NCI-H1694 treated with DMSO at 0.1 percent for 48 hours (cell line): ENCODE measurements at regions not wholly inside any gene's neighbourhood (a gene's known extent, or its start where the extent isn't known, plus 50 kb on each side); places are given as distances from the start of the nearest gene placed in this dataset.
"Not testable (repeated sequence)": the region's sequence is repeated elsewhere in the genome, so short reads cannot be mapped to it uniquely, and the experiment has no call there.

Source experiments
- DNase-seq: peaks from one replicate; lab custom pipeline; 2025; lab: John Stamatoyannopoulos, UW

DNA sequence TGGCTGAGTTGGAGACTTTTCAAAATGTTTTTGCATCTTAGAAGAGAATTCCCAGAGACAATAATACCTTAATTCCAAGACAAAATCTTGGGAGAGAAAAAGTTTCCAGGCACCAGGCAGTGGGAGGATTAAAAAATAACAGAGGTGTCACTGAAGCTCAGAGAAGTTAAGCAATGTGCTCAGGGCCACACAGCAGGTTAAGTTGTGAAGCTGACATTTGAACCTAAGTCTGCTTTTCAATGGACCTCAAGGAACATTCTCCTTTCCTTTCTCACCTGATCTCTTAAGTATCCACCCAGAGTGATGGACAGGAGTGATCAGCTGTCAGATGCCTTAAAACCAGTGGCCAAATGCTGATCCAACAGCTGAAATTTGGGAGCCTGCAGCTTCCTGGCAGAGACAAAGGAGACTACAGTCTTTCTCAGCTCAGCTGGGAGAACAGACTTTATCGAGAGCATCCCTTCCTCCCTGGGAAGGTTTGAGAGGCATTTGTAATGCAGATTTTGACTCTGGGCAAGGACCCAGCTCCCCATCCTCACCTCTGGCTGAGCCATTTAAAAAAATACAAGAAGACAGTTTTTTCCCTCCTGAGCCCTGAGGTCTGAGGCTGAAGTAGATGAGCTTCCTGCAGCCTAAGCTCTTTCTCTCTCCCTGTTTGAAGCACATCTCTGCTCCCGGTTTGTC lies 174.9 kb upstream of the RPH3A start:
- no peak for DNase-seq

- DNase-seq = no peak
These were observed 174.4 kb upstream of the RPH3A start for GRCh38 chr12:112617153-112617505.

- DNase-seq = no peak
These were observed 163.7 kb upstream of the RPH3A start for GRCh38 chr12:112627851-112628250.

DNA sequence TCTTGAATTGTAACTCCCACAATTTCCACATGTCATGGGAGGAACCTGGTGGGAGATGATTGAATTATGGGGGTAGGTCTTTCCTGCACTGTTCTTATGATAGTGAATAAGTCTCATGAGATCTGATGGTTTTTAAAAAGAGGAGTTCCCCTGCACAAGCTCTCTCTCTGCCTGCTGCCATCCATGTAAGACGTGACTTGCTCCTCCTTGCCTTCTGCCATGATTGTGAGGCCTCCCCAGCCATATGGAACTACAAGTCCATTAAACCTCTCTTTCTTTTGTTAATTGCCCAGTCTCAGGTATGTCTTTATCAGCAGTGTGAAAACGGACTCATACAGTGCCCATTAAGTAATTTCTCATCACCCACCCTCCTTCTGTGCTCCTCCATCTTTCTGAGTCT lies 159.6 kb upstream of the RPH3A start:
- not testable (repeated sequence) for DNase-seq

DNA sequence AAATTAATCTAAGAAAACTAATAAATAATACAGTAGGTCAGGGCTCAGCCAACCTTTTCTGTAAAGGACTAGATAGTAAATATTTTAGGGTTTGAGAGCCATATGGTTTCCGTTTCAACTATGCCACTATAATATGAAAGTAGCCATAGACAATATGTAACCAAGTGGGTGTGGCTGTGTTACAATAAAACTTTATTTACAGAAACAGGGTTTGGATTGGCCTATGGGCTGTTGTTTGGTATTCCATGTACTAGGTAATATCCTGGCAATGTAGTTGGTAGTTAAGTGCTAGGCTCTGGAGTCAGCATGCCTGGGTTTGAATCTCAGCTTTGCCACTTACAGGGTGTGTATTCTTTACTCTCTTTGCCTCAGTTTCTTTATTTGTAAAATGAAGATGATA lies 156.5 kb upstream of the RPH3A start:
- DNase-seq = no peak

DNA sequence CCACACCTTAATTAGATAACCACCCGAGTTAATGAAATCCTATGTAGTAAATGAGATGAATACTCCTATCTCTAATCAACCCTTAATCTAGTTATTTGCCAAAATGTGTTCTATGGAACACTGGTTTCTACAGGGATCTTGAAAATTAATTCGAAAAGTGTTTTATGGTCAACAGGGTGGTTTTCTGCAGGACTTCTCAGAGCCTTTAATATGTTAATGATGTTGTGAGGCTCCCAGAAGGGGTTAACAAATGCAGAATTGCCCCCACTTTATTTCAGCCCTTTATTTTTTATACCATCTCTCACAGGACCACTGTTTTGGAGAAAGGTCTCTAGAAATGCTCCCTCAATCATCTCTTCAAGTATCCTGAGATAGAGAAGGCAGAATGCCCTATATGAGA lies 153.1 kb upstream of the RPH3A start:
- no peak for DNase-seq

DNA sequence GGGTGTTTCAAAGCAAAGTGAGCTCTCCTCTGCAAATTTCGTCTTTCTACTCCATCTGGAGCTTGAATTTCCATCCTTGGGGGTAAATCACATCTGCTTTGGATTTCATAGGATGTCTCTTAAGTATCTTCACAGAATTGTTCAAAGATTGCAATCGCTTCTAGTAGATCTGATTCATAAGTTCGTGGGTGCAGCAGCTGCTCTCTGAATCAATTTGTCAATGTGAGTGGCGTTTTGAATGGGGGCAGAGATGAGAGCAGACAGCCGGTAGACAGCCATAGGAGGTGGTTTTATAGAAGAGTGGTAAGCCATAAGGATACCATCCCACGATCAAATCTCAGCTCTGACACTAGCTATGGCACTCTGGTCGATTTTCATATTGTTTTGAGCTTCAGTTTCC lies 146.0 kb upstream of the RPH3A start:
- no peak for DNase-seq

- DNase-seq = no peak
These were observed 135.4 kb upstream of the RPH3A start for GRCh38 chr12:112656141-112656540.

DNA sequence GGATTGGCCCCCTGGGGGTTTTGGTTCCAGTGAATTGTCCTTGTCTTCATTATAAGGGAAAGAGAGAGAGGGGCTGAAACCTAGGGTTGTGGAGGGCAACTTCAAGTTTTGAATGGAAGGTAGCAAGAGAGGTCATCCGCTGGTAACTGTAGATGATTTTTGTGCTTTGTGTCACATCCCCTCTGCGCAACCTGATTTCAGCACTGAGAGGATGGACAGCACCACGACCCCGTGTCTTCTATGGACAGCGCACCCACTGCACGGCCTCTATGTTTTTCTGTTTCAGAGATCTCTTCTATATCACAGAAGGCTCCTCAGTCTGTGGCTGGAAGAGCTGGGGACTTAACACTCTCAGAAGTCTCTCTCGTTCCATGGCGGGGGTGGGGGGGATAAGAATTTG lies 127.0 kb upstream of the RPH3A start:
- DNase-seq = no peak

DNA sequence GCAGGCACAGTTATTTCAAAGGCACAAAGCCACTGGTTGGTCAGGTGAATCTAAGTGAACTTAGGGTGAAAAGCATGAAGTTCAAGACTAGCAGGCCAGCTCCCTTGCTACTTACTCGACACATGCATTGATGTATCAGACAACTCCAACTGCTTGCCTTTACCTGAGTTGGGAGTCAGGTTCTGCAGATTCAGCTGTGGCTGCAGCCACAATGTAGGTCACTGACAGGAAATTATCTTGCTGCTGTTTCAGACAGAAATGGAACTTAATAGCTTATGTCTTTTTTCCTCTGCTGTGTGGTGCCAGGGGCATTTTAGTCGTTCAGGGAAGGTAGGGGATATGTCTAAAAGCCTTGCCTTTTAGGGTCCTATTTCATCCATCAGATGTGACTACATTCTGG lies 125.6 kb upstream of the RPH3A start:
- no peak for DNase-seq

GRCh38 chr12:112671564-112671963 lies 120.0 kb upstream of the RPH3A start:
- DNase-seq = no peak

DNA sequence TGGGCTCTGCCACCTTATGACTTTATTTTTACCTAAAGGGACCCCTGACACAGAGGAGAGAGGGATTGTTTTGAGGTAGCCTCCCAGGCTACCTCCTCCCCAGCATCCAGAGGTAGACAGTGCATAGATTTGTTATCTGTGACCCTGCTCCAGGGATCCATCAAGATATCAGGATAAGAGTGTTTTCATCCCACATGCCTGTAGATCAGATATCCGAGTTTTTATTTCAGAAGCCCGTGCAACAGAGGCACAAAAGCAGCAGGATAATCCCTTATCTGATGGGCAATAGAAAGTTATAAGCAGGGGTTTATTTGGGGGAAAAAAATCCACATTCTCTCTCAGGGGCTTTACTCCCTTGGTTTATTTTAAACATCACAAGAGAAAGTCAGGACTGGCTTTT lies 117.0 kb upstream of the RPH3A start:
- DNase-seq = no peak

DNA sequence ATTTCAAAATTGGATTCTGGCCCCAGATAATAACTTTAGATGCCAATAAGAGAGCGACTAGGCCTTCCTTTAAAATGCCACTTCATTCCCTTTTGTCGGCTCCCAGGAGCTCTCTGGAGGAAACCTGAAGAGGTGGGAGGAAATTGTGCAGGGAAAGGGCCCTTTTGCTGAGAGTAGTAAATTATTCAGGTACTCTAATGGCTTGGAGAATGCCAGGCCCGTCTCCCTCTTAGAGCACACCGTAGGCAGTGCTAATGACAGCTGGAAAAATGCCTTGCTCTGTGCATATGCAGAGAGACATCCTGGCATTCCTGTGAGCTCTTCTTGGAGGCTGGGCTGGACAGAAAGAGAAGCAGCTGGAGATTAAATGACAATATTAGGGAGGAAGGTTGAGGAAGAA lies 115.0 kb upstream of the RPH3A start:
- peak; percentile 13 for DNase-seq

- DNase-seq = no peak
These were observed 114.3 kb upstream of the RPH3A start for GRCh38 chr12:112677050-112677765.

DNA sequence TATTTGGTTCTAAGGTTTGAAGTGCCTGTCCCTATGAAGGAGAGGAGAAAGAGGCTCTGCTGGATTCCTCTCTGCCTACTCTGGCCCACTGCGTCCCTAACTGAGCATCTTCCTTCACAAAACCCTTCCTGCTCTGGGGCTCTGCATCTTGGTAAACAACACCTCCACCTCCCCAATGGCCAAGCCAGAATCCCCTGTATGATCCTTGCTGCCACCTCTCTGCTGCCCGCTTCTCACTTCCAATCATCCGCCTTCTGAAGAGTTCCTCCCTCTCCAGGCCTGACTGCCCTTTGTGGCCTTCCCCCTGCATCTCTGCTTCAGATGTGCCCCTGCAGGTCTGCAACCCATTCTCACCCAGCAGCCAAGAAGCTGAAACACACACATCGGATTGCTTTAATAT lies 110.6 kb upstream of the RPH3A start:
- DNase-seq = no peak

DNA sequence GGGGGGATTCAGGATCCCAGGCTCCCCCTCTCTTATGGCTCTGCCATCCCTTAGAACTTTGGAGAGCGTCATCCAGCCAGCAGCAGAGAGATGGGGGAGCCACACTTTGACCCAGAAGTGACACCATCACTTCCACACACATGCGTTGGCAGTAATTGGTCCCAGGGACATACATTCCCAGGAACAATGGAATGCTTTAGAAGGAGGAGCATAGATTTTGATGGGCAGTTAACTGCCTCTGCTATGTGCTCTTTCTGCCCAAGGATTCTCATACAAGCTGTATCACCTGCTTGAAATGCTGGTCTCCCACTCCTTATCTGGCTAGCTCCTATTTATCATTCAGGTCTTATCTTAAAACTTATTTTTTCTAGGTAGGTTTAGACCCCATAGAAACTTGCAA lies 109.0 kb upstream of the RPH3A start:
- no peak for DNase-seq

DNA sequence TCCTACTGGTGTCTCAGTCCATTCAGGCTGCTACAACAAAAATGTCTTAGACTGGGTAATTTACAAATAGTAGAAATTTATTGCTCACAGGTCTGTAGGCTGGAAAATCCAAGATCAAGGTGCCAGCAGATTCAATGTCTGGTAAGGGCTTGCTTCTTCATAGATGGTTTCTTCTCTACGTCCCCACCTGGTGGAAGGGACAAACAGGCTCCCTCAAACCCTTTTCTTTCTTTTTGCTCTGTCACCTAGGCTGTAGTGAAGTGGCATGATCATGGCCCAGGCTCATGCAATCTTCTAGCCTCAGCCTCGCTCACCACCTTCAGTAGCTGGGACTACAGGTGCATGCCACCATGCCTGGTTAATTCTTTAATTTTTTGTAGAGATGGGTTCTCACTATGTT lies 106.8 kb upstream of the RPH3A start:
- DNase-seq = no peak

GRCh38 chr12:112685321-112685720 lies 106.2 kb upstream of the RPH3A start:
- DNase-seq = peak; percentile 88

DNA sequence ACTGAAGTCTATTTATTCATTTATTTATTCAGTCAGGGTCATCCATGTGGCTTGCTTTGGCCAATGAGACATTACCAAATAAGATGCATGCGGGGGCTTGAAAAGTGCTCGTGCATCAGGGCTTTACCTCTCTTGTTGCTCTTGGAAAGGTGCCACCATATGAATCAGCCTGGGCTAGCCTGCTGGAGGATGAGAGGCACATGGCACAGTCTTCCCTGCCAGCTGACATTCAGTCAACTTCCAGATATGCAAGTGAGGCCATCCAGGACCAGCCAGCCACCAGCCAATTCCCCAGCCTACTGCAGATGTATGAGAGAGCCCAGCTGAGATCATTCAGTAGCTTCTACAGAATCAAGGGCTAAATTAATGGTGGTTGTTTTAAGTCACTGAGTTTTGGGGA lies 105.2 kb upstream of the RPH3A start:
- DNase-seq = peak; percentile 98

DNA sequence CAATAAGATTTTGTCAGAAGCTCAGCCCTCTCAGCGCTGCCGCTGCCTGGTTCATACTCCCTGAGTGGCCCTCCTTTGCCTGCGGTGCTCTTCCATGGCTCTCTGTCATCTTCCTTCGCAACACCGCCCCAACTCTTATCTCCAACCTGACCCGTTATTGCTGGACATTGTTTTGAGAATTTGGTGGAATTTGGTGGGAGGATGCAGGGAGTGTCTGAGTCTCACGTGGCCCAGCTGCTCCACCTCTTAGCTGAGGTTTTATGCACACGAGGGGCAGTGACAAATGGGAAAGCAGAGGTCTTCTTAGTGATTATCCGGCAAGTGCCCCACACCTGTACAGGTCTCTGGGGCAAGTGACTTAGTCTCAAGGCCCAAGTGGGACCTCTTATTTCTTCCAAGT lies 97.5 kb upstream of the RPH3A start:
- DNase-seq = no peak

DNA sequence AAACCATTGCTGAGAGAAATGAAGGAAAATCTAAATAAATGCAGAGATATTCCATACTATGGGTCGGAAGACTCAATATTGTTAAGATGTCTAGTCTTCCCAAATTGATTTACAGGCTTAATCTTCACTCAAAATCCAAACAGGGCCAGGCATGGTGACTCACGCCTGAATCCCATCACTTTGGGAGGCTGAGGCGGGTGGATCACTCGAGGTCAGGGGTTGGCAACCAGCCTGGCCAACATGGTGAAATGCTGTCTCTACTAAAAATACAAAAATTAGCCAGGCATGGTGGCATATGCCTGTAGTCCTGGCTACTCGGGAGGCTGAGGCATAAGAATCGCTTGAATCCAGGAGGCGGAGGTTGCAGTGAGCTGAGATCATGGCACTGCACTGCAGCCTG lies 94.1 kb upstream of the RPH3A start:
- DNase-seq = not testable (repeated sequence)

DNA sequence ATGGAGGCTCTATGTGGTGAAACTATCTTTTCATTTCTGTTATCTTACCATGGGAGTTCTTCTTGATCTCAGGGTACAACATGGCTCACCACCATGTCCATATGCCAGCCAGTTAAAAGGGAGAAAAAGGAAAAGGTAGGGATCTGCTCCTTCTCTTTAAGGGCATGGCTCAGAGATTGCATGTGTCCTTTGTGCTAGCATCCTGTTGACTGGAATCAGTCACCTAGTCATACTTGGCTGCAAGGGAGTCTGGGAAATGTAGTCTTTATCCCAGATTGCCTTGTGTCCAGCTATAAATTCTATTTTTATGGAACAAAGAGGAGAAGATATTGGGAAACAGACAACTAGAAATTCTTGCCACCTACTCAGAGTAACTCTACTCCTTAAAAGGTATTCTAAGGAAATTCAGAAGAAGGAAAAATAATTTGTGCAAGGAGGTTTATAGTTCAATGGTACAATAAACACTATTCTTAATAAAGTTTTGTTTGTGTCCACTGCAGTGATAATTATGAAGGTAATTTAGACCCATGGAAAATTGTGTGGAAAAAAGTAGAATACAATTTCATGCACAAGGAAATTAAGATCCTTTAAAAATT lies 86.4 kb upstream of the RPH3A start:
- no peak for DNase-seq

- DNase-seq = no peak
These were observed 81.1 kb upstream of the RPH3A start for GRCh38 chr12:112710414-112710813.

- DNase-seq = no peak
These were observed 80.5 kb upstream of the RPH3A start for GRCh38 chr12:112711026-112711425.
